IPS-20b (cell line): ENCODE measurements at regions not wholly inside any gene's neighbourhood (a gene's known extent, or its start where the extent isn't known, plus 50 kb on each side); places are given as distances from the start of the nearest gene placed in this dataset.

Experiments
- H3K27ac ChIP-seq: one replicate; pipeline ENCODE4 v1.5.1; 2013; ENCODE audit warnings: low read length
- H3K27me3 ChIP-seq: 2 replicates; pipeline ENCODE4 v1.6.1; 2013; ENCODE audit warnings: mild to moderate bottlenecking, low read length, inconsistent platforms; ENCODE audit not compliant: insufficient read depth
- H3K36me3 ChIP-seq: 2 replicates; pipeline ENCODE4 v1.6.1; 2013; ENCODE audit warnings: low read depth, mild to moderate bottlenecking, inconsistent platforms, low read length, moderate library complexity; ENCODE audit not compliant: insufficient read depth
- H3K4me1 ChIP-seq: 2 replicates; pipeline ENCODE4 v1.6.1; 2013; ENCODE audit warnings: mild to moderate bottlenecking, control low read depth, inconsistent platforms, low read length, moderate library complexity; ENCODE audit not compliant: insufficient read depth
- H3K4me3 ChIP-seq: 2 replicates; pipeline ENCODE4 v1.5.1; 2013; ENCODE audit warnings: mild to moderate bottlenecking, low read length, inconsistent platforms
- H3K9ac ChIP-seq: 2 replicates; pipeline ENCODE4 v1.6.1; 2013; ENCODE audit warnings: low read depth, mild to moderate bottlenecking, inconsistent platforms, low read length, moderate library complexity
- H3K9me3 ChIP-seq: 2 replicates; pipeline ENCODE4 v1.6.1; 2013; ENCODE audit warnings: mild to moderate bottlenecking, low read depth, low read length, inconsistent platforms; ENCODE audit not compliant: insufficient read depth

GRCh38 chr1:10939654-10940450 lies 72.6 kb upstream of the TARDBP start:
- H3K9me3 ChIP-seq, result no peaks in the 10 kb centered on the region
- H3K36me3 ChIP-seq, result no peaks in the 10 kb centered on the region
- H3K4me1 ChIP-seq, result no peaks in the 10 kb centered on the region; the same call in 1 of the 2 replicates
- no peak overlapping the region for H3K27ac ChIP-seq
- no peak overlapping the region for H3K4me3 ChIP-seq
- H3K9ac ChIP-seq, result no peak overlapping the region
- peaks cover 10% of the 10 kb centered on the region for H3K27me3 ChIP-seq

GRCh38 chr1:10940451-10940804 lies 72.0 kb upstream of the TARDBP start:
- Histone ChIP-seq H3K9ac (no peak overlapping the region), H3K27ac (no peak overlapping the region), H3K9me3 (no peaks in the 10 kb centered on the region), H3K4me1 (no peaks in the 10 kb centered on the region; the same call in 1 of the 2 replicates), H3K4me3 (no peak overlapping the region), H3K27me3 (peaks cover 10% of the 10 kb centered on the region), H3K36me3 (no peaks in the 10 kb centered on the region)

GRCh38 chr1:10940838-10941237 lies 71.6 kb upstream of the TARDBP start:
- Histone ChIP-seq H3K27me3 (peaks cover 10% of the 10 kb centered on the region), H3K4me3 (no peak overlapping the region), H3K4me1 (no peaks in the 10 kb centered on the region; the same call in 1 of the 2 replicates), H3K9me3 (no peaks in the 10 kb centered on the region), H3K27ac (no peak overlapping the region), H3K9ac (no peak overlapping the region), H3K36me3 (no peaks in the 10 kb centered on the region)

- no peak overlapping the region for H3K27ac ChIP-seq
- no peaks in the 10 kb centered on the region for H3K9me3 ChIP-seq
- H3K4me3 ChIP-seq, result peak overlapping the region; percentile 50; the same call in 1 of the 2 replicates
- peaks cover 10% of the 10 kb centered on the region for H3K27me3 ChIP-seq
- no peaks in the 10 kb centered on the region for H3K36me3 ChIP-seq
- H3K4me1 ChIP-seq, result no peaks in the 10 kb centered on the region; the same call in 1 of the 2 replicates
- no peak overlapping the region for H3K9ac ChIP-seq
Measured at GRCh38 chr1:10941891-10942541, 70.4 kb upstream of the TARDBP start.

- H3K4me3 ChIP-seq, result no peak overlapping the region
- H3K9me3 ChIP-seq, result no peaks in the 10 kb centered on the region
- H3K36me3 ChIP-seq, result no peaks in the 10 kb centered on the region
- H3K27me3 ChIP-seq, result peaks cover 10% of the 10 kb centered on the region
- H3K9ac ChIP-seq, result no peak overlapping the region
- no peak overlapping the region for H3K27ac ChIP-seq
- no peaks in the 10 kb centered on the region; the same call in 1 of the 2 replicates for H3K4me1 ChIP-seq
Measured at GRCh38 chr1:10942542-10942912, 69.9 kb upstream of the TARDBP start.

GRCh38 chr1:10943041-10943440 lies 69.4 kb upstream of the TARDBP start:
- Histone ChIP-seq H3K36me3 (no peaks in the 10 kb centered on the region), H3K27ac (no peak overlapping the region), H3K27me3 (peaks cover 10% of the 10 kb centered on the region), H3K9ac (no peak overlapping the region), H3K9me3 (no peaks in the 10 kb centered on the region), H3K4me3 (no peak overlapping the region), H3K4me1 (no peaks in the 10 kb centered on the region; the same call in 1 of the 2 replicates)

- H3K9me3 ChIP-seq, result no peaks in the 10 kb centered on the region
- H3K27me3 ChIP-seq, result peaks cover 10% of the 10 kb centered on the region
- no peak overlapping the region for H3K9ac ChIP-seq
- no peaks in the 10 kb centered on the region for H3K36me3 ChIP-seq
- no peaks in the 10 kb centered on the region; the same call in 1 of the 2 replicates for H3K4me1 ChIP-seq
- H3K27ac ChIP-seq, result no peak overlapping the region
- no peak overlapping the region for H3K4me3 ChIP-seq
Measured at GRCh38 chr1:10943991-10944730, 68.3 kb upstream of the TARDBP start.

GRCh38 chr1:10945991-10946509 lies 66.4 kb upstream of the TARDBP start:
- Histone ChIP-seq H3K27me3 (peaks cover 10% of the 10 kb centered on the region), H3K4me3 (no peak overlapping the region), H3K27ac (no peak overlapping the region), H3K9ac (no peak overlapping the region), H3K4me1 (no peaks in the 10 kb centered on the region; the same call in 1 of the 2 replicates), H3K36me3 (no peaks in the 10 kb centered on the region), H3K9me3 (no peaks in the 10 kb centered on the region)

- Histone ChIP-seq H3K9ac (no peak overlapping the region), H3K36me3 (no peaks in the 10 kb centered on the region), H3K27me3 (peaks cover 4% of the 10 kb centered on the region; the same call in 1 of the 2 replicates), H3K27ac (no peak overlapping the region), H3K4me1 (no peaks in the 10 kb centered on the region), H3K4me3 (no peak overlapping the region), H3K9me3 (no peaks in the 10 kb centered on the region)
Measured at GRCh38 chr1:10947181-10947580, 65.3 kb upstream of the TARDBP start.

GRCh38 chr1:10947691-10948462 lies 64.6 kb upstream of the TARDBP start:
- Histone ChIP-seq H3K36me3 (no peaks in the 10 kb centered on the region), H3K4me1 (no peaks in the 10 kb centered on the region), H3K9ac (no peak overlapping the region), H3K27ac (no peak overlapping the region), H3K27me3 (no peaks in the 10 kb centered on the region), H3K9me3 (no peaks in the 10 kb centered on the region), H3K4me3 (no peak overlapping the region)

- H3K27ac ChIP-seq, result no peak overlapping the region
- H3K4me3 ChIP-seq, result no peak overlapping the region
- no peaks in the 10 kb centered on the region for H3K27me3 ChIP-seq
- H3K9ac ChIP-seq, result no peak overlapping the region
- H3K4me1 ChIP-seq, result no peaks in the 10 kb centered on the region
- no peaks in the 10 kb centered on the region for H3K9me3 ChIP-seq
- no peaks in the 10 kb centered on the region for H3K36me3 ChIP-seq
Measured at GRCh38 chr1:10948463-10948775, 64.0 kb upstream of the TARDBP start.
